ENCODE measurements at regions not wholly inside any gene's neighbourhood (a gene's known extent, or its start where the extent isn't known, plus 50 kb on each side); places are given as distances from the start of the nearest gene placed in this dataset.

DNA sequence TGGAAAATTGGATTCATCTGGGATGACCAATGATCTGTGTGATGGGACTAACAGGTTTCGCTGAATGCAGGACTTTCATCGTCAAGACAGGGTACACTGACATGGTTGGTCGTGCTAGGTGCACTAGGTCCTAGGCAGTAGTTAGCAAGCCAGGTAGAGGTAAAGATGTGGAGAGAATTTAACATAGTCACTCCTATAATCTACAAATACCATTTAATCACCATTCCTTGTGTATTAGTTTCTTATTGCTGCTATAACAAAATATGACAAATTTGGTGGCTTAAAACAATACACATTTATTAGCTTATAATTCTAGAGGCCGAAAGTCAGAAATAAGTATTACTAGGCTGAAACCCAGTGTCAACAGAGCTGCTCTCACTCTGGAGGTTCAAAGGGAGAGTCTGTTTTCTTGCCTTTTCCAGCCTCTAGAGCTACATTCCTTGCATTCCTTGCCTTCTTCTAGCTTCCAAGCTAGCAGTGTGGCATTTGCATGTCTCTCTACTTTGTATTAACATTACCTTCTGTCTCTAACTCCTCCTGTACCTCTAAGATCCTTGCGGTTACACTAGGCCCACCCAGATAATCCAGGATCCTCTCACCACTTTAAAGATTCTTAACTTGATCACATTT lies 98.7 kb upstream of the GRIA3 start:
- Histone ChIP-seq H3K9me3 (peaks cover 0 to 7% (median 0%) of the 10 kb centered on the region in 4 donors), H3K27ac (no peak overlapping the region), H3K4me1 (no peaks in the 10 kb centered on the region), H3K36me3 (no peaks in the 10 kb centered on the region), H3K27me3 (no peaks in the 10 kb centered on the region), H3K4me3 (no peak overlapping the region)
- intact Hi-C loops (cut with DNase I; ENCODE audit: low total_unique reads), result no loop called here
- TF ChIP-seq, protein P1, sequence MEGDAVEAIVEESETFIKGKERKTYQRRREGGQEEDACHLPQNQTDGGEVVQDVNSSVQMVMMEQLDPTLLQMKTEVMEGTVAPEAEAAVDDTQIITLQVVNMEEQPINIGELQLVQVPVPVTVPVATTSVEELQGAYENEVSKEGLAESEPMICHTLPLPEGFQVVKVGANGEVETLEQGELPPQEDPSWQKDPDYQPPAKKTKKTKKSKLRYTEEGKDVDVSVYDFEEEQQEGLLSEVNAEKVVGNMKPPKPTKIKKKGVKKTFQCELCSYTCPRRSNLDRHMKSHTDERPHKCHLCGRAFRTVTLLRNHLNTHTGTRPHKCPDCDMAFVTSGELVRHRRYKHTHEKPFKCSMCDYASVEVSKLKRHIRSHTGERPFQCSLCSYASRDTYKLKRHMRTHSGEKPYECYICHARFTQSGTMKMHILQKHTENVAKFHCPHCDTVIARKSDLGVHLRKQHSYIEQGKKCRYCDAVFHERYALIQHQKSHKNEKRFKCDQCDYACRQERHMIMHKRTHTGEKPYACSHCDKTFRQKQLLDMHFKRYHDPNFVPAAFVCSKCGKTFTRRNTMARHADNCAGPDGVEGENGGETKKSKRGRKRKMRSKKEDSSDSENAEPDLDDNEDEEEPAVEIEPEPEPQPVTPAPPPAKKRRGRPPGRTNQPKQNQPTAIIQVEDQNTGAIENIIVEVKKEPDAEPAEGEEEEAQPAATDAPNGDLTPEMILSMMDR (IDR thresholded peaks at IDR 0.05), result no peak
- no peak for TF ChIP-seq POLR2AphosphoS5 (IDR thresholded peaks at IDR 0.05)
- no peak for TF ChIP-seq EP300 (IDR thresholded peaks at IDR 0.05)
- TF ChIP-seq POLR2A (IDR thresholded peaks at IDR 0.05), result no peak
- 78 to 97% (median 93%) methylated on average over 5 of the region's 5 CpGs for whole genome bisulfite sequencing, 5 donors
- DNase-seq, result no peak

DNA sequence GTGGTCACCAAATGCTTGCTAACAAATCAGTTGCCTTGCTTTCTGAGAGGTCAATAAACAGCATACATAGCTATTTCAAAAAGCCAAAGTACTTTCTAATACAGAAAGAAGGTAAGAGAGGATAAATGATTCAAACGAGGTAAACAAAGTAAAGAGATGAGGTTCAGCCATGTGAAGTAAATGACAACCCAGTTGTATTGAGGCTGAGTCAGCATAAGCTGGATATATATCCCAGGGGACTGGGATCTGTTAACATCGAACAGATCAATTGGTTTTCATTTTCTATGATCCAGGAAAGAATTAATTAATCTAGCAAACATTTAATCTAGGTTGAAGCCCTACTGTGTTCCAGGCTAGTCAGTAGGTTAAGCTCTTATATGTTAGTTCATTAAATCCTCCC lies 97.3 kb upstream of the GRIA3 start:
- Histone ChIP-seq H3K27me3 (no peaks in the 10 kb centered on the region), H3K27ac (no peak overlapping the region), H3K36me3 (no peaks in the 10 kb centered on the region), H3K4me3 (no peak overlapping the region), H3K4me1 (no peaks in the 10 kb centered on the region), H3K9me3 (peaks cover 0 to 7% (median 0%) of the 10 kb centered on the region in 4 donors)
- intact Hi-C loops (cut with DNase I; ENCODE audit: low total_unique reads), result no loop called here
- no peak for DNase-seq
- WGBS, 5 donors, result 46 to 86% (median 74%) methylated on average over 2 of the region's 2 CpGs
- TF ChIP-seq POLR2A (IDR thresholded peaks at IDR 0.05) (no peak), EP300 (IDR thresholded peaks at IDR 0.05) (no peak), POLR2AphosphoS5 (IDR thresholded peaks at IDR 0.05) (no peak)
- TF ChIP-seq, protein P1 (IDR thresholded peaks at IDR 0.05), result no peak

DNA sequence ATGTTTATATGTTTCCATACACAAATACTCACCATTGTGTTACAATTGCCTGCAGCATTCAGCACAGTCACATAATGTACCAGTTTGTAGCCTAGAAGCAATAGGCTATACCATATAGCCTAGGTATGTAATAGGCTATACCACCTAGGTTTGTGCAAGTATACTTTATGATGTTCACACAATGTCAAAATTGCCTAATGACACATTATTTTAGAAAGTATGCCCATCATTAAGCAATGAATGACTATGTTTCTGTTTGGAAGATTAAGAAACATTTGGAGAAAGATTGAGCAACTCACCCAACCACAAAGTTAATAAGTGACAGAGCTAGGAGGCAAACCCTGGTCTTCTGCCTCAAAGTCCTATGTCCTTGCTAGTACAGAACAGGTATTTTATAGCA lies 96.8 kb upstream of the GRIA3 start:
- peaks cover 0 to 7% (median 0%) of the 10 kb centered on the region in 4 donors for H3K9me3 ChIP-seq
- no peak overlapping the region for H3K27ac ChIP-seq
- H3K4me3 ChIP-seq, result no peak overlapping the region
- peak in 1 of 2 donors; percentile 9 for DNase-seq
- intact Hi-C loops (cut with DNase I; ENCODE audit: low total_unique reads), result no loop called here
- TF ChIP-seq EP300 (IDR thresholded peaks at IDR 0.05), result no peak
- TF ChIP-seq, protein P1 (IDR thresholded peaks at IDR 0.05), result no peak
- TF ChIP-seq POLR2A (IDR thresholded peaks at IDR 0.05), result no peak
- no peak for TF ChIP-seq POLR2AphosphoS5 (IDR thresholded peaks at IDR 0.05)
- no peaks in the 10 kb centered on the region for H3K27me3 ChIP-seq
- H3K36me3 ChIP-seq, result no peaks in the 10 kb centered on the region
- H3K4me1 ChIP-seq, result no peaks in the 10 kb centered on the region

DNA sequence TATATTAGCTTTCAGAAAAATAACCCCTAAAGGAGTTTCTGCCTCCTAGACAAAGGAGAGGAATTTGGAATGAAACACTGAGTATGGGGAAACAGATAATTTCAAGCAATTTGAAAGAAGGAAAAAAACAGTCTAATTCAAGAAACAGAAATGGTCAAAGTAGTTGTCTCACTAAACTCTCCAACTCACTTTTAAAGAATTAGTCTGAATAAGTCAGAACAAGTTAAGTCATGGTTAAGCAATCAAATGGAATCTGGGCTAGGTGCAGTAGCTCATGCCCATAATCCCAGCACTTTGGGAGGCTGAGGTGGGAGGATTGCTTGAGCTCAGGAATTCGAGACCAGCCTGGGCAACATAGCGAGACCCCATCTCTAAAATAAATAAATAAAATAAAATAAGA lies 95.7 kb upstream of the GRIA3 start:
- Histone ChIP-seq H3K27me3 (no peaks in the 10 kb centered on the region), H3K36me3 (no peaks in the 10 kb centered on the region), H3K27ac (no peak overlapping the region), H3K4me1 (no peaks in the 10 kb centered on the region), H3K4me3 (no peak overlapping the region), H3K9me3 (peaks cover 0 to 7% (median 0%) of the 10 kb centered on the region in 4 donors)
- 69 to 94% (median 83%) methylated on average over 2 of the region's 2 CpGs for WGBS, 5 donors
- DNase-seq, result no peak
- TF ChIP-seq POLR2A (IDR thresholded peaks at IDR 0.05), result no peak
- no peak for TF ChIP-seq EP300 (IDR thresholded peaks at IDR 0.05)
- TF ChIP-seq, protein P1 (IDR thresholded peaks at IDR 0.05), result no peak
- no peak for TF ChIP-seq POLR2AphosphoS5 (IDR thresholded peaks at IDR 0.05)
- intact Hi-C loops (cut with DNase I; ENCODE audit: low total_unique reads), result no loop called here
